Activated B cell treated with CpG ODN at 0.5 μM for 24 hours (primary cell): ENCODE measurements at regions not wholly inside any gene's neighbourhood (a gene's known extent, or its start where the extent isn't known, plus 50 kb on each side); places are given as distances from the start of the nearest gene placed in this dataset.

Source experiments
- ATAC-seq: fragments of 200-7000 bp; cut with Tn5 transposase; one replicate; pipeline ENCODE4 v1.10.0; 2021; ENCODE audit warnings: low read depth, mild to moderate bottlenecking, moderate library complexity
- CTCF ChIA-PET: fragments of 350-600 bp; sonication (Branson Sonifier 250); formaldehyde crosslinking; loops from one replicate; lab custom pipeline; 2021; ENCODE audit warnings: antibody characterized with exemption; lab: Charles Lee
- POLR2A ChIA-PET: fragments of 350-600 bp; sonication (Branson Sonifier 250); formaldehyde crosslinking; loops from one replicate; lab custom pipeline; 2021; ENCODE audit warnings: antibody characterized with exemption; lab: Charles Lee
- DNase-seq: peaks from one replicate; pipeline ENCODE4 v3.0.0; 2022
- H3K27ac Mint-ChIP-seq: one replicate; pipeline ENCODE4 v1.8.0; 2020; ENCODE audit warnings: mixed read lengths
- H3K27me3 Mint-ChIP-seq: one replicate; pipeline ENCODE4 v1.8.0; 2021; ENCODE audit warnings: mixed read lengths
- H3K36me3 Mint-ChIP-seq: one replicate; pipeline ENCODE4 v1.8.0; 2021; ENCODE audit warnings: low read depth, mixed read lengths
- H3K4me1 Mint-ChIP-seq: one replicate; pipeline ENCODE4 v1.8.0; 2021; ENCODE audit warnings: mixed read lengths
- H3K4me3 Mint-ChIP-seq: one replicate; pipeline ENCODE4 v1.8.0; 2020; ENCODE audit warnings: mild to moderate bottlenecking, mixed read lengths
- H3K9me3 Mint-ChIP-seq: one replicate; pipeline ENCODE4 v1.8.0; 2020; ENCODE audit warnings: mixed read lengths
- CTCF ChIP-seq: fragments of 200-600 bp; IDR thresholded peaks from one replicate; pipeline ENCODE4 v1.8.0; 2022; ENCODE audit warnings: antibody characterized with exemption, mild to moderate bottlenecking
- intact Hi-C: fragments of 100-400 bp; cut with micrococcal nuclease; formaldehyde crosslinking; loops from one replicate; pipeline ENCODE4 v1.15.1; 2024

DNA sequence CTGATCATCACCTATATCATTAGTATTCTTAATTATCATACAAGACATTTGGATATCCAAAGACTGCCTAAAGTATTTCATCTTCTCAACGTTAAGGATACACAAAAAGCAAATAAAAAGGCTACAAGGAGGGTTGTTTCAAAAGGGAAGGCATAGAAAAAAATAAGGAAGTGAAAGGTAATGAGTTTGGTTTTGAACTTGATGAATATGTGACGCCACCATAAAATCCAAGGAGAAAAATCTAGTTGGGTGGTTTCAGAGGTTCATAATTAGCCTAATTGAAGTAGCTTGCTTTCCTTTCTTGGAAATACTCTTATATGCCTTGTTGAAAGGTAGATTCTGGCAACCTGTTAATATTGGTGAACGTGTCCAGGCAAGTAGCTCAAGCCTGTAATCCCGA, 96.1 kb upstream of the SGCD start:
- Mint-ChIP-seq H3K9me3 (peaks cover 6% of the 10 kb centered on the region), H3K27ac (no peak overlapping the region), H3K4me1 (no peaks in the 10 kb centered on the region), H3K36me3 (no peaks in the 10 kb centered on the region), H3K27me3 (no peaks in the 10 kb centered on the region), H3K4me3 (no peak overlapping the region)
- TF ChIP-seq CTCF: no peak
- no peak for ATAC-seq
- ChIA-PET CTCF (no interaction called here), POLR2A (no interaction called here)
- no peak for DNase-seq
- intact Hi-C loops: no loop called here

DNA sequence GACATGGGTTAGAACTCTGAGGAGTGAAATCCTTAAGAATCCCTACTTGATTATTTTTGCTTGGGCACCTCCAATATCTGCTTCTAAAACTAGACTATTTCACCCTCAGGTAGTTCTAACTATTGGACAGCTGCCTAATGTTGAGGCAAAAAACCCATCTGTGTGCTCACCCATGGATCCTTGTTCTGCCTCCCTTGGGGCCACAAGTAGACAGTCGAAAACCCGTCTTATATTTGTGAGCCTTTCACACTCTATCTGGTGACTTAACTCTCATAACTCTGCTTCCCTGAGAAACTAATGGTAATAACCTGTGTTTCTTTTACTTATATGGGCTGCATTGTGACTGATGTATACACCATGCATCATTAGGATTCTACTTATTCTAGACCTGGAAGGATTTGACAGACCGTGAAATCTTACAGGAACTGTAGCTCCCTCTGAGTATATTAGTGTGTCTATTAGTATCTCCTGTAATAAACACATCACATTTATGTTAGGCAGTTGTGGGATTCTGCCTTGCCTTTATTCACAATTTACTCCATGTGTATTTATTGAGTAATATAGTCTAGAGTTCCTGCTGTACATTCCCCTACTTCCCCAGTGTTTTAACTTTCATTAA, 94.6 kb upstream of the SGCD start:
- H3K4me1 Mint-ChIP-seq: no peaks in the 10 kb centered on the region
- ChIA-PET POLR2A (no interaction called here), CTCF (no interaction called here)
- DNase-seq (no peak), ATAC-seq (no peak)
- intact Hi-C loops: no loop called here
- peaks cover 6% of the 10 kb centered on the region for H3K9me3 Mint-ChIP-seq
- TF ChIP-seq CTCF: no peak
- no peaks in the 10 kb centered on the region for H3K36me3 Mint-ChIP-seq
- no peak overlapping the region for H3K27ac Mint-ChIP-seq
- no peak overlapping the region for H3K4me3 Mint-ChIP-seq
- no peaks in the 10 kb centered on the region for H3K27me3 Mint-ChIP-seq

- no peaks in the 10 kb centered on the region for H3K4me1 Mint-ChIP-seq
These were observed 89.6 kb upstream of the SGCD start for GRCh38 chr5:156237361-156237760.

DNA sequence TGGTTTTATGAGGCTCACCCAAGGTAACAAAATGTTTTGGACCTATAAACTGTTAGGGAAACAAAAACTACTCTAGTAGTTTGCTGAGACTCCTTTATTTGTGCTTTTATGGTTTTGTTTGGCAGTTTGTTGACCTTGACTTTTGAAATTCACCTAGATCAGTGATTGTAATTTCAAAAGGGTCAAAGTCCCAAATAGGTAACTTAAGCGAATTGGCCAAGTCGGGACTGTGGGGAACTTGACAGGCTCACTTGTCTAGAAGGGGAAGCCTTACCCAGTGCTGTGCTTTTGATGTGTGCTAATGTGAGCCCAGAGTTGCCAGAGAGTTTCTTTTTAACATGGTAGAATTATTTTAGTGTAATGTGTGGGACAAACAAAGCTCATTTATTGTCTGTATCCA, 87.2 kb upstream of the SGCD start:
- ATAC-seq: no peak
- no peaks in the 10 kb centered on the region for H3K9me3 Mint-ChIP-seq
- ChIA-PET CTCF (no interaction called here), POLR2A (no interaction called here)
- H3K27me3 Mint-ChIP-seq: no peaks in the 10 kb centered on the region
- intact Hi-C loops: no loop called here
- no peak for DNase-seq
- no peak overlapping the region for H3K4me3 Mint-ChIP-seq
- no peak overlapping the region for H3K27ac Mint-ChIP-seq
- no peaks in the 10 kb centered on the region for H3K4me1 Mint-ChIP-seq
- H3K36me3 Mint-ChIP-seq: no peaks in the 10 kb centered on the region
- TF ChIP-seq CTCF: no peak

More at GRCh38 chr5:156237361-156237760, 89.6 kb upstream of the SGCD start:
- no peaks in the 10 kb centered on the region for H3K27me3 Mint-ChIP-seq
- H3K36me3 Mint-ChIP-seq: no peaks in the 10 kb centered on the region
- intact Hi-C loops: no loop called here
- ATAC-seq (no peak), DNase-seq (no peak)
- H3K9me3 Mint-ChIP-seq: no peaks in the 10 kb centered on the region
- no peak overlapping the region for H3K27ac Mint-ChIP-seq
- no peak for TF ChIP-seq CTCF
- ChIA-PET CTCF (no interaction called here), POLR2A (no interaction called here)
- no peak overlapping the region for H3K4me3 Mint-ChIP-seq

DNA sequence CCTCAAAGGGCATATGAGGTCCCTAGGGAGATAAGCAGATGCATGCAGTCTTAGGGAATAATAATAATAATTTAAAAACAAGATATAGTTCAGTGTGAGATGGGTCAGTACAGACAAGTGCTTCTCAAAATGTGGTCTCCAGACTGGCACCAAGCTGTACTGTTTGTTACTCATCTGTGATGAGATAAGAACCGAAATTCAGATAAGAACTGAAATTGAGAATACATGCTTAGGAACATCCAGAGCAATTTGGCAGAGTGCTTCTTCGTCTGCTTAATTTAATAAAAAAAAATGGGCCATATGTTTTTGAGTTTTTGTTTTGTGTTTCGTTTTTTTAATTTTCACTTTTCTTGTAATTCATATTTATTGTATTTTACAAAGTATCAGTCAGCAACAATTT, 86.5 kb upstream of the SGCD start:
- no peak overlapping the region for H3K4me3 Mint-ChIP-seq
- intact Hi-C loops: no loop called here
- no peaks in the 10 kb centered on the region for H3K9me3 Mint-ChIP-seq
- no peaks in the 10 kb centered on the region for H3K27me3 Mint-ChIP-seq
- no peaks in the 10 kb centered on the region for H3K4me1 Mint-ChIP-seq
- no peak for TF ChIP-seq CTCF
- ChIA-PET CTCF (no interaction called here), POLR2A (no interaction called here)
- no peak for DNase-seq
- ATAC-seq: no peak
- no peaks in the 10 kb centered on the region for H3K36me3 Mint-ChIP-seq
- no peak overlapping the region for H3K27ac Mint-ChIP-seq
